SK-MEL-5 (cell line): ENCODE measurements at regions not wholly inside any gene's neighbourhood (a gene's known extent, or its start where the extent isn't known, plus 50 kb on each side); places are given as distances from the start of the nearest gene placed in this dataset.

Source experiments
- DNase-seq: peaks from one replicate; pipeline ENCODE4 v3.0.0-alpha.2; 2016; ENCODE audit warnings: low read depth, low spot score
- in situ Hi-C: cut with HindIII; loops from 2 replicates; pipeline ENCODE4 v1.10.0; 2016; ENCODE audit warnings: low sequenced_read_pairs, high pct_unique_total_duplicates, low pct_unique_long_range_greater_than_20kb

- in situ Hi-C loops: no loop called here
- peak; percentile 98 for DNase-seq
Observed at GRCh38 chr12:24069532-24070395, 120.3 kb upstream of the SOX5 start.

DNA sequence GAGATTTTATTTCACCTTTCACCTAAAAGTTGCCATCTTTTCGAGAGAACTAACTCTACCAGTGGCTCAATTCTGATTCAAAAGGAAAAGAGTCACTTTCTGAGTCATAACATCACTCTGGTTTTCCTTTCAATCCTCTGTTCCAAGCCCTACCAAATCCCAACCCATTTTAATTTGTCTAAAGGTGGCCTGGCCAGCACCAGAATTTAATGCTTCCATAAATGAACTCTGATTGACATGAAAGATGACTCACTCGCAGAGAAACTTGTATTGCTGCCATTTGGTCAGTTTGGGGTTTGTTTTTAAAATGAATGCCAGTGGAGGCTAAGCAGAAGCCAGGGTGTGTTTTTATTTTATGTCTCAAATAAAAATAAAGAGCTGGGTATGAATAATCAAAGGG is 117.4 kb upstream of the SOX5 start:
- in situ Hi-C loops: no loop called here
- no peak for DNase-seq

DNA sequence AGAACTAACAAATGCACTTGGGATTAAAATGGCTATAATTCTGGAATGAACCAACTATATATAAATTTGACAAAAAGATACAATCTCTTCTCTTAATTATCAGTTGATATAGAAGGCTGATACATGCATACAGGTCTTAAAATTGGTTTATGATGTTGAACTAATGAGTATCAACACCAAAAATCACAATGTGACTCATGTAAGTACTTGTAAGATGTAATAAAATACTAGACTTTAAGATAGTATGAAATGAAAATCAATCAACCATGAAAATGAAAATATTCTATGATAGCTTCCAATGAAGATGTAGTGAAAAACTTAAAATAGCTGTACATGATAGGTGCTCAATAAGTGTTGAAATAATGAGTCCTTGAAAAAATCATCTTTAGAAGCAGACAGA is 116.6 kb upstream of the SOX5 start:
- DNase-seq: no peak
- in situ Hi-C loops: no loop called here

DNA sequence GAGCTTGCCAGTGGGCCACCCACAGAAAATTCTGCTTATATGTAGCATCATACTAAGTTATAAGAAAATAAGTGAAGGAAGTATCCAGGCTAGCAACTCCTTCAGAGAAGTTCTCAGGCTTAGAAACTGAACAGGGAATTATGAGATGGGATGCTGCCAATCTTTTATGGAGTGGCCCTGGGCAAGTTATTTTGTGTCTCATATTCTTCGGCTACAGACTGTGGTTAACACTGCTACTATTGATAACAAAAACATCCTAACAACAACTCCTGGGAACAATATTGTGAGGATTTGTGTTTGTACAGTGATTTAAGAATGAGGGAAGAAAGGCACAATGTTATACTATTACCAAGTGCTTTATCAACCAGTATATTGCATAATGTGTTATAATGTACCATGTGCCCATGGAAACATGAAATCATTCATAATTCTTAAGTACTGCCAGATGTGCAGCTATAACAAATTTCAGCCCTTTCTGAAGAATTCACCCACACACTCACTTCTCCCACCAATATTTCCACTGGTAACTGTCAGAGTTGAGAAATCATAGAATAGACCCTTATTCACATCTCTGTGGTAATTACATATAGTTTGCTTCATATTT is 113.3 kb upstream of the SOX5 start:
- DNase-seq: peak; percentile 60
- in situ Hi-C loops: no loop called here

DNA sequence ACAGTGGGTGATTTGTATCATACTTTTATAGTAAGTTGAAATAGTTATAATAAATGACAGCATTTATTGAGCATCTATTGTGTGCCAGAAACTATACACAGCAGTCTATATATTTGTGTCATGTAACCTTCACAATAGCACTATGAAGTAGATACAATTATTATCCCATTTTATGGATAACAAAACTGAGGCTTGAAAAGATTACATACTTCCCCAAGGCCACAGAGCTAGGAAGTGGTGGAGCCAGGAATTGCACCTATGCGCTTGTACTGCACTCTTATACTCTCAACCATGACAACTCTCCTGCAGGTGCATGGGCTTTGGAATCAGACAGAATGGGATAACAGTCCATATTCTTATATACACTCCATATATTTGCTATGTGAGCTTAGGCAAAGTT is 110.6 kb upstream of the SOX5 start:
- DNase-seq: no peak
- in situ Hi-C loops: no loop called here

DNA sequence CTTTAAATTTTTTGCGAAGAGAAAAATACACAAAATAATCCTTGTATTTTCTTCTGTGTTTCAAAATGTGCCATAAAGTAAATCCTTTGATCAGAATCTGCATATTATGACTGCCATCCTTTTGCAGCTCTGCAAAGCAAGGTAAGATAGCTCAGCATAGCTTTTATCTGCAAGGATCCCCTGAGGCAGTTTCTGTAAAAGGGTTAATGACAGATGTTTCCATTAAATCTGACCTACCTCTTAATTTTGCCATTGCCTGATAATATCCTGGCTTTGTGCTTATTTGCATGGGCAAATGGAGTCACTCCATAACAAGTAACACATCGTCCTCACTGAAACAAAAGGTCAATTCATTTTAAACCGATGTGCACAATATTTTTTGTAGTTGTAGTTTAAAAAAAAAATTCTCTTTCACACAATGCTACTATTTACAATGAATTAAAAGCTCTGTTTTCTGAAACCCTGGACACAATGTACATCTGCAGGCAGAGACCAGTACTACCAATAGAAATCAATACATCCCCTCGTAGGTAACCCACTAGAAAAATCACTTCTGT is 108.5 kb upstream of the SOX5 start:
- in situ Hi-C loops: no loop called here
- peak; percentile 56 for DNase-seq

GRCh38 chr12:24055747-24056146 is 106.3 kb upstream of the SOX5 start:
- in situ Hi-C loops: no loop called here

GRCh38 chr12:24054416-24054815 is 104.9 kb upstream of the SOX5 start:
- DNase-seq: no peak
- in situ Hi-C loops: no loop called here

More at GRCh38 chr12:24055747-24056146, 106.3 kb upstream of the SOX5 start:
- DNase-seq: no peak

- in situ Hi-C loops: no loop called here
- no peak for DNase-seq
Observed at GRCh38 chr12:24049728-24050127, 100.3 kb upstream of the SOX5 start.

GRCh38 chr12:24049101-24049500 is 99.6 kb upstream of the SOX5 start:
- no peak for DNase-seq
- in situ Hi-C loops: no loop called here

DNA sequence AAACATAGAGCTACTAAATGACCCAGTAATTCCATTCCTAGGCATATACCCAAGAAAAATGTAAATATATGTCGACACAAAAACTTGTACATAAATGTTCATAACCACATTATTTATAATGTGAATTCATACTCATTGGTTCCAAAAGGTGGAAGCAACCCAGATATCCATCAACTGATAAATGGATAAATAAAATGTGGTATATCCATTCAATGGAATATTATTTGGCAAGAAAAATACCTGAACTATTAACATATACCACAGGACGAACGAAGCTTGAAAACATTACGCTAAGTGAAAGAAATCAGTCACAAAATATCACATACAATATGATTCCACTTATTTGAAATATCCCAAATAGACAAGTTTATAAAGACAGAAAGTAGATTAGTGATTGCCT is 99.0 kb upstream of the SOX5 start:
- DNase-seq: no peak
- in situ Hi-C loops: no loop called here

DNA sequence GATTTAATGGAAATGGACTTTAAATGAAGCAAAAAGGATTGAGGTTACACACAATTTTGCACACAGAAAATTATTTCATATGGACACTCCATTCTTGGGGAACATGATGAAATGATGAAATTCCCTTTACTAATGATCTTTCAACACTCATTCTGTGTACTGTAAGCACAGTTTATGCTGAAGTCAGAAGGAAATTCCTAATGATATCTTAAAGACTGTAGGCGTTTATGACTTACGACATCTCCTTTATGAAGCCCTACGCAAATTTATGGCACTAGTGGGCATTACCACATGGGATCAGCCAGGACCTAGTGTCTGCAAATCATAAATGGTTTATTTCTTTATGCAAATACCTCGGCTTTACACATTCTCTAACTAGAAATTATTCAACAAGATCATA is 97.9 kb upstream of the SOX5 start:
- in situ Hi-C loops: no loop called here
- DNase-seq: no peak

GRCh38 chr12:24045816-24046257 is 96.4 kb upstream of the SOX5 start:
- in situ Hi-C loops: no loop called here
- peak; percentile 62 for DNase-seq

DNA sequence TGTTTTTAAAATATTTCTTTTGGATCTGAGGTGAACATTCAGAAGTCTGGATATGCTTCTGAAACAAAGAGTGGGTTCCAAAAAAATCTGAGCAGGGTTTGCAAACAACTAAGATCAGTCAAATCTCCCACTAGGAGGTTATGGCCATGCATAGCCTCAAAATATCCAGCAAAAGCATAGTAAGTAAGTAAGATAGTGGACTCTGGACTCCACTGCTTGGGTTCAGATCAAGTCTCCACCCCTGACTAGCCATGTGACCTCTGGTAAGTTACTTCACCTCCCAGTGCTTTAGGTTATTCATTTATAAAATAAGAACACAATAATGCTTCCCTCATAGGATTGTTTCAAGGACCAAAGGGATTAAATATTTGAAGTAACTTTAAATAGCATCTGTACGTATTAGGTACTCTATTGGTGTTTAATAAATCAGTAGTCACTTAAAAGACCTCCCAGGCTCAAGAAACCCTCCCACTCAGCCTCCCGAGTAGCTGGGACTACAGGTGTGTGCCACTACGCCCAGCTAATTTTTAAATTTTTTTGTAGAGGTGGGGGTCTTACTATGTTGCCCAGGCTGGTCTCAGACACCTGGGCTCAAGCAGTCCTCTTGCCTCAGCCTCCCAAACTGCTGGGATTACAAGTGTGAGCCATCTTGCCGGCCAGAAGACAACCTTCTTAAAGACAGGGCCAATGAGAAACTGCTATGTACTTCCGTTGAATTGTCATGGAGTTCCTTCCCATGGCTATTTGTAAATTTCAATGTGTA is 95.7 kb upstream of the SOX5 start:
- in situ Hi-C loops: no loop called here
- DNase-seq: no peak

GRCh38 chr12:24042651-24043050 is 93.2 kb upstream of the SOX5 start:
- in situ Hi-C loops: no loop called here
- peak; percentile 28 for DNase-seq

- DNase-seq: no peak
- in situ Hi-C loops: no loop called here
Observed at GRCh38 chr12:24039113-24039525, 89.6 kb upstream of the SOX5 start.

DNA sequence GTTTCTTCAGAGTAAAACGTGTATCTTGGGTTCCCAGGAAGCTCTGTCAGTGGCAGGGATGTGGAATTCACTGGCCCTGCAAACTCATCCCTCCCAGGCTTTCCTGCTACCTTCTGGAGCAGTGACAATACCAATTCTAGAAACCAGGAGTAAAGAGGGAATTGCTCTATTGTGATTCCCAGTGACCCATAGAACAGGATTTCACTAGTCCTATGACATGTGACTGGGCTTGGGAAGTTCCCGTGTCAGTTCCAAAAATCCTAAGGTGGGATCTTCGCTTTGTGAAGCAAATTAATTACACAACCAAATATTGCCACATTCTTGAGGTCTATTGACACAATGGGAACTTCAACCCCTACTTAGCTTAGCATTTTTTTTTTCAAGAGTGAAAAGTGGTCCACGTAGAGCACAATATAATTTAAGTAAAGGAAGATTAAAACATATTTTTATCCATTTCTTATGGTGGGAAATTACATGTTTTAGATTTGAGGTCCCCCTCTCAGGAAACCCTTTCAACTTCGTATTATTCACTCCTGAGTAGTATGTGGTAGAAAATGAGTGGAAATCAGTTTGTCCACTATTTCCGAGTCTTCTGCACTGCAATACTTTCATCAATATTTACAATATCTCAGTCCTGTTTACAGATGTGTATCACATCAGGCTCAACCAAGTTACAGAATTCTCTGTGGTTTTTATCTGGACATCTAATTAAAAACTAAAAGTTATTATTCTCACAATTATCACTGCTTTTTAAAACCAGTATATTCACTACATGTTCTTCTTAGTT is 88.9 kb upstream of the SOX5 start:
- in situ Hi-C loops: no loop called here
- DNase-seq: no peak
